H1 (cell line): ENCODE measurements at regions not wholly inside any gene's neighbourhood (a gene's known extent, or its start where the extent isn't known, plus 50 kb on each side); places are given as distances from the start of the nearest gene placed in this dataset.

Experiments
- BACH1 ChIP-seq: IDR thresholded peaks from 2 replicates; pipeline ENCODE4 v1.6.1; 2012; ENCODE audit warnings: low read length, improper control_type of control experiment
- EP300 ChIP-seq, 2 experiments: IDR thresholded peaks; 1 replicate in 1 of 2; 2 replicates in 1 of 2; pipeline ENCODE4 v1.6.1; 2011 to 2012; ENCODE audit warnings: low read depth in 2 of 2, low read length in 2 of 2, mild to moderate bottlenecking in 2 of 2, borderline replicate concordance in 1 of 2, inconsistent platforms in 1 of 2, moderate library complexity in 1 of 2
- HDAC2 ChIP-seq, 2 experiments: fragments of 300-600 bp in 1 of 2; sonication (generic) in 1 of 2; IDR thresholded peaks; 2 replicates each; pipeline ENCODE4 v1.6.1; 2011 to 2012; ENCODE audit warnings: low read depth in 2 of 2, low read length in 2 of 2, mild to moderate bottlenecking in 2 of 2, moderate library complexity in 2 of 2, borderline replicate concordance in 1 of 2, inconsistent platforms in 1 of 2
- NRF1 ChIP-seq: IDR thresholded peaks from 2 replicates; pipeline ENCODE4 v1.6.1; 2011; ENCODE audit warnings: mild to moderate bottlenecking, low read depth, low read length, improper control_type of control experiment
- SP4 ChIP-seq: IDR thresholded peaks from 2 replicates; pipeline ENCODE4 v1.6.1; 2012; ENCODE audit warnings: low read length, inconsistent platforms
- SUZ12 ChIP-seq: fragments of 200-600 bp; sonication (generic); IDR thresholded peaks from 2 replicates; pipeline ENCODE4 v1.6.1; 2012; ENCODE audit warnings: mild to moderate bottlenecking, inconsistent platforms, low read length, moderate library complexity, mixed read lengths

- TF ChIP-seq BACH1, result no peak
- TF ChIP-seq NRF1, result no peak
- no peak for TF ChIP-seq SP4
- TF ChIP-seq EP300 (IDR thresholded peaks at IDR 0.05; ENCODE audit: borderline replicate concordance in 1 of 2, low read depth in 2 of 2, low read length in 2 of 2), result no peak
- no peak for TF ChIP-seq SUZ12
- TF ChIP-seq HDAC2 (IDR thresholded peaks at IDR 0.05; ENCODE audit: borderline replicate concordance in 1 of 2, low read depth in 2 of 2, low read length in 2 of 2), result no peak
Observed at GRCh38 chr6:27040244-27041042, 207.1 kb upstream of the PRSS16 start (continued).
